AG04450 (cell line): ENCODE measurements at regions not wholly inside any gene's neighbourhood (a gene's known extent, or its start where the extent isn't known, plus 50 kb on each side); places are given as distances from the start of the nearest gene placed in this dataset.

Experiments
- CTCF ChIA-PET: fragments of 300-600, 350-600 bp; formaldehyde crosslinking; extraction: SDS; loops from one replicate; lab custom pipeline; 2022; ENCODE audit warnings: antibody characterized with exemption, inconsistent platforms; lab: Charles Lee
- POLR2A ChIA-PET: fragments of 350-600 bp; formaldehyde crosslinking; extraction: SDS; loops from one replicate; lab custom pipeline; 2021; ENCODE audit warnings: antibody characterized with exemption, inconsistent platforms; lab: Yijun Ruan, JAX
- DNase-seq: peaks from one replicate; pipeline ENCODE4 v3.0.0-alpha.2; 2011; ENCODE audit warnings: low read depth, low spot score
- H3K27ac ChIP-seq: one replicate; pipeline ENCODE4 v1.5.1; 2012; ENCODE audit warnings: low read depth, low read length, control low read depth
- H3K27me3 ChIP-seq: one replicate; pipeline ENCODE4 v1.6.0; 2012; ENCODE audit warnings: low read length; ENCODE audit not compliant: control insufficient read depth, insufficient read depth
- H3K4me3 ChIP-seq: 2 replicates; pipeline ENCODE4 v1.5.1; 2011; ENCODE audit warnings: mild to moderate bottlenecking, low read depth, low read length, control low read depth
- H3K9me3 ChIP-seq: 2 replicates; pipeline ENCODE4 v1.5.1; 2012; ENCODE audit warnings: low read length; ENCODE audit not compliant: control insufficient read depth, insufficient read depth
- TF ChIP-seq, protein P1 (sequence below): IDR thresholded peaks from 2 replicates; pipeline ENCODE4 v1.5.1; 2011; ENCODE audit warnings: low read depth, low read length, control low read depth, inconsistent platforms

DNA sequence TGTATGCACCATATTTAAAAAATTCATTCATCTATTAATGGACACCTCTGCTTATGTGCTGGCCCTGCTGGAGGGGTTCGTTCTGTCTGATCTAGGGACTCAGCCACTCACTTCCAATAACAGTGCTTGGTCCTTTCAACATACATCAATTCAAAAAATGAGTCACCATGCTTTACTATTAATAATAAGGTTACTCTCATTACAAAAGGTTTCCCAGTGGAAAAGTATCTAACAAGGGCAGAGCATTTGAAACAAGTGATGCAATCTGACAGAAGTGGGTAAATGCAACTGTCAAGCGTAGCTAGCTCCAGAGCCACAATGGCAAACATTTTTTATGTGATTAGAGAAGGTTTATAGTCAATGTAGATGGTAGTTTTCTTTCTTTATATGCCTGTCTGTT is 67.9 kb upstream of the TNIK start:
- H3K27ac ChIP-seq, result no peak overlapping the region
- H3K27me3 ChIP-seq, result no peaks in the 10 kb centered on the region
- TF ChIP-seq, protein P1, sequence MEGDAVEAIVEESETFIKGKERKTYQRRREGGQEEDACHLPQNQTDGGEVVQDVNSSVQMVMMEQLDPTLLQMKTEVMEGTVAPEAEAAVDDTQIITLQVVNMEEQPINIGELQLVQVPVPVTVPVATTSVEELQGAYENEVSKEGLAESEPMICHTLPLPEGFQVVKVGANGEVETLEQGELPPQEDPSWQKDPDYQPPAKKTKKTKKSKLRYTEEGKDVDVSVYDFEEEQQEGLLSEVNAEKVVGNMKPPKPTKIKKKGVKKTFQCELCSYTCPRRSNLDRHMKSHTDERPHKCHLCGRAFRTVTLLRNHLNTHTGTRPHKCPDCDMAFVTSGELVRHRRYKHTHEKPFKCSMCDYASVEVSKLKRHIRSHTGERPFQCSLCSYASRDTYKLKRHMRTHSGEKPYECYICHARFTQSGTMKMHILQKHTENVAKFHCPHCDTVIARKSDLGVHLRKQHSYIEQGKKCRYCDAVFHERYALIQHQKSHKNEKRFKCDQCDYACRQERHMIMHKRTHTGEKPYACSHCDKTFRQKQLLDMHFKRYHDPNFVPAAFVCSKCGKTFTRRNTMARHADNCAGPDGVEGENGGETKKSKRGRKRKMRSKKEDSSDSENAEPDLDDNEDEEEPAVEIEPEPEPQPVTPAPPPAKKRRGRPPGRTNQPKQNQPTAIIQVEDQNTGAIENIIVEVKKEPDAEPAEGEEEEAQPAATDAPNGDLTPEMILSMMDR, result no peak
- no peaks in the 10 kb centered on the region; the same call in 1 of the 2 replicates for H3K9me3 ChIP-seq
- ChIA-PET POLR2A (no interaction called here), CTCF (no interaction called here)
- no peak overlapping the region for H3K4me3 ChIP-seq
- DNase-seq, result no peak

DNA sequence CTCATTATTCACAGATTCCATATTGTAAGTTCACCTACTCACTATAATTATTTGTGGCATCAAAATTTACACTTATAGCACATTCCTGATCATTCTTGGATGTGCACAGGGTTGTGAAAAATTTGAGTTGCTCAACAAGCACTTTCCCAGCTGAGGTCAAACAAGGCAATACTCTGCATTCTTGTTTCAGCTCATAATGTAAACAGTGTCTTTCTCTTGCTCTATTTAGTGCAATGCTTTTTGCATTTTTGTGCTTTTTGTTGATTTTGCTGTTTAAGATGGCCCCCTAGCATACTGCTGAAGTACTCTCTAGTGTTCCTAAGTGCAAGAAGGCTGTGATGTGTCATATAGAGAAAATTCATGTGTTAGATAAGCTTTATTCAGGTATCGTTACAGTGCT is 66.7 kb upstream of the TNIK start:
- POLR2A ChIA-PET, result no interaction called here
- DNase-seq, result peak; percentile 70

DNA sequence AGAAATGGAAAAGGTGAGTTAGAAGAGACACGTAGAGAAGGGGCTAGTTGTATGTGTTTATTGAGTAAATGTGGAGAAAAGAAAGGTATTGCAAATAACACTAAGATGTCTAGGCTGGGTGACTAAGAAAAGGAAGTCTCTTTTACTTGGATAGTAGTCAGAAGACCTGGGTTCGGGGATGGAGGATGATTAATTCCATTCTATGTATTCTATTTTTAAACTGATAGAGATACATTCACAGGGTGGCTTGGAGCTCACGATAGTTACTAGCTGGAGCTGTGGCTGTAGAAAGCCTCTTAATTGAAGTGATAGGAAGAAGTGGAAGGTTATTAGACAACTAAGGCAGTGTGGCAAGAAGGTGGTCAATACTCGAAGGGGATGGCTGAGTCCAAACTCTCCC is 65.9 kb upstream of the TNIK start:
- ChIA-PET POLR2A (no interaction called here), CTCF (interaction anchor here (1.4 to 1.6 kb wide), 3 partner anchors 12 to 564 kb away, joined by 6 to 10 read pairs (median 8); no protein-coding TSS in a partner anchor)
- Histone ChIP-seq H3K4me3 (no peak overlapping the region), H3K9me3 (no peaks in the 10 kb centered on the region; the same call in 1 of the 2 replicates), H3K27me3 (no peaks in the 10 kb centered on the region), H3K27ac (peak overlapping the region; percentile 33)
- no peak for DNase-seq
- TF ChIP-seq, protein P1, result no peak

More for the DNA sequence above, 66.7 kb upstream of the TNIK start:
- no peak overlapping the region for H3K27ac ChIP-seq
- CTCF ChIA-PET, result interaction anchor here (1.0 to 1.6 kb wide), 4 partner anchors 11 to 565 kb away, joined by 3 to 10 read pairs (median 7); no protein-coding TSS in a partner anchor
- TF ChIP-seq, protein P1, result peak; percentile 27
- no peaks in the 10 kb centered on the region for H3K27me3 ChIP-seq
- no peak overlapping the region for H3K4me3 ChIP-seq
- no peaks in the 10 kb centered on the region; the same call in 1 of the 2 replicates for H3K9me3 ChIP-seq

DNA sequence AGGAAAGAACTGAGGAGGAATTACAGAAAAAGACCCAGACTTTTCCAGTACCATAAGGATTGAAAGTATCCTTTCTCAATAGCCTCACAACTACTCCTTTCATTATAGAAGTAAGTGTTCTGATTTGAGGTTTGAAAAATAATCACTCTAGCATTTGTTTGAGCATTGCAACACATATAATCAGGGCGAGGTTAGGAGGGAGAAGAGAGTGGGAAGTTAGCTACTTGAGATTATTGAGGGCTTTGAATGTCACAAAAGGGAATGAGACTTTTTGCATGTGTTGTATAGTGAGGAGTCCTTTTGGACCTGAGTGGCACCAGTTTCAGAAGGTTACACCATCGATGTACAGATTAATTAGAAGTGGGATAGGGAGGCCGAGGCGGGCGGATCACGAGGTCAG is 65.2 kb upstream of the TNIK start:
- H3K27me3 ChIP-seq, result no peaks in the 10 kb centered on the region
- POLR2A ChIA-PET, result no interaction called here
- no peak overlapping the region for H3K27ac ChIP-seq
- TF ChIP-seq, protein P1, result no peak
- H3K9me3 ChIP-seq, result no peaks in the 10 kb centered on the region; the same call in 1 of the 2 replicates
- no peak overlapping the region for H3K4me3 ChIP-seq
- CTCF ChIA-PET, result no interaction called here
- no peak for DNase-seq

DNA sequence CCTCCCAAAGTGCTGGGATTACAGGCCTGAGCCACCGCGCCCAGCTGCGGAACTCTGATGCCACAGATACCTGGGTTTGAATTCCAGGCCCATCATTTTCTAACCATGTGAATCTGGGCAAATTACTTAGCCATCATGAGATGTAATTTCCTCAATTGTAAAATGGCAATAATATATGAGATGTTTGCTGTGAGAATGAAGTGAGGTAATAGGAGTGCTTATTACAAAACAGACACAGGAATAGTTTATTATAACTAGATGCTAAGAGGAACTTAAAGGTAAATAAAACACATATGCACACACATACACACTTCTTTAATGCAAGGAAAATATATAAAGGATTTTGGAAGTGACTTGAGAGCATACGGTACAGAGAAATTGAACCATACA is 64.7 kb upstream of the TNIK start:
- no peak for DNase-seq
- Histone ChIP-seq H3K9me3 (no peaks in the 10 kb centered on the region; the same call in 1 of the 2 replicates), H3K27me3 (no peaks in the 10 kb centered on the region), H3K4me3 (no peak overlapping the region), H3K27ac (no peak overlapping the region)
- ChIA-PET CTCF (no interaction called here), POLR2A (interaction anchor here (0.6 kb wide), 1 partner anchor 277 kb away, joined by 3 read pairs; no protein-coding TSS in a partner anchor)
- TF ChIP-seq, protein P1, result no peak
